ENCODE measurements at regions not wholly inside any gene's neighbourhood (a gene's known extent, or its start where the extent isn't known, plus 50 kb on each side); places are given as distances from the start of the nearest gene placed in this dataset.

DNA sequence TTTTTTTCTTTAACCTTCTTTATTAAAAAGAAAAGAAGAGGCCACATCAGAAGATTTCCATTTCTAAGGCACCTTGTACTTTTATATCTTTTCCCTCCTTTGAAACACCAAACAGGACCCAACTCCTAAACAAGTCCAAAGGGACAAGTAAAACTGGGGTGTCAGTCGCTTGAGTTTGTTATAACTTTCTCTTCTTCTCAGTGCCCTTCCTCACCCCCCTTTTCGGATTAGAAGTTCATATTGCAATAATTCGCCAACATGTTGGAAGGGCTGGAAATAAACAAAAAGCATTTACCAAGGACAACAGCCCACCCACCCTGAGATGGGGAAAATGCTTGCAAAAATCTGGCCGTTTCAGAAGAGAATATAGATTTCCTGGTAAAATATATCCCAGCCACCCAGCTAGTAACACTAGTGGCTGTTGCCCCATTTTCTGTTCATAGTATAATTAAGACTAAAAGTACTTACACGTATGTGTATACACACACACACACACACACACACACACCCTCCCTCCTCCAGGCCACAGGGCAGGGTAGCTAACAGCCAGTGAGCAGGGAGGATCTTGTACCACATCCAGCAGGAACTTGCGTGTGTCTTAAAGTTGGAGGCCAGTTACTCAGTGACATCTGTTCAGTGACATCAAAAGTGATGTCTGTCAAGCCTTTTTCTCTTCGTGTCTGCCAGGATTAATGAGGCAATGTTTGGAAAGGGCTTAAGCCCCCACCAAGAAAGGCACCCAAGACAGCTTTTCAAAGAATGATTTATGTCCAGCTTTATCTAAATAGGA lies 149.1 kb upstream of the KLF4 start:
- peak; percentile 46 for DNase-seq (ENCODE audit: extremely low read depth, low read depth)
- peak overlapping the region; percentile 42 for H3K4me3 ChIP-seq (replicated peaks; ENCODE audit: low read depth, low read length)
- TF ChIP-seq, protein P1, sequence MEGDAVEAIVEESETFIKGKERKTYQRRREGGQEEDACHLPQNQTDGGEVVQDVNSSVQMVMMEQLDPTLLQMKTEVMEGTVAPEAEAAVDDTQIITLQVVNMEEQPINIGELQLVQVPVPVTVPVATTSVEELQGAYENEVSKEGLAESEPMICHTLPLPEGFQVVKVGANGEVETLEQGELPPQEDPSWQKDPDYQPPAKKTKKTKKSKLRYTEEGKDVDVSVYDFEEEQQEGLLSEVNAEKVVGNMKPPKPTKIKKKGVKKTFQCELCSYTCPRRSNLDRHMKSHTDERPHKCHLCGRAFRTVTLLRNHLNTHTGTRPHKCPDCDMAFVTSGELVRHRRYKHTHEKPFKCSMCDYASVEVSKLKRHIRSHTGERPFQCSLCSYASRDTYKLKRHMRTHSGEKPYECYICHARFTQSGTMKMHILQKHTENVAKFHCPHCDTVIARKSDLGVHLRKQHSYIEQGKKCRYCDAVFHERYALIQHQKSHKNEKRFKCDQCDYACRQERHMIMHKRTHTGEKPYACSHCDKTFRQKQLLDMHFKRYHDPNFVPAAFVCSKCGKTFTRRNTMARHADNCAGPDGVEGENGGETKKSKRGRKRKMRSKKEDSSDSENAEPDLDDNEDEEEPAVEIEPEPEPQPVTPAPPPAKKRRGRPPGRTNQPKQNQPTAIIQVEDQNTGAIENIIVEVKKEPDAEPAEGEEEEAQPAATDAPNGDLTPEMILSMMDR (IDR thresholded peaks at IDR 0.05; ENCODE audit: low read depth, low read length, missing control alignments) = no peak

DNA sequence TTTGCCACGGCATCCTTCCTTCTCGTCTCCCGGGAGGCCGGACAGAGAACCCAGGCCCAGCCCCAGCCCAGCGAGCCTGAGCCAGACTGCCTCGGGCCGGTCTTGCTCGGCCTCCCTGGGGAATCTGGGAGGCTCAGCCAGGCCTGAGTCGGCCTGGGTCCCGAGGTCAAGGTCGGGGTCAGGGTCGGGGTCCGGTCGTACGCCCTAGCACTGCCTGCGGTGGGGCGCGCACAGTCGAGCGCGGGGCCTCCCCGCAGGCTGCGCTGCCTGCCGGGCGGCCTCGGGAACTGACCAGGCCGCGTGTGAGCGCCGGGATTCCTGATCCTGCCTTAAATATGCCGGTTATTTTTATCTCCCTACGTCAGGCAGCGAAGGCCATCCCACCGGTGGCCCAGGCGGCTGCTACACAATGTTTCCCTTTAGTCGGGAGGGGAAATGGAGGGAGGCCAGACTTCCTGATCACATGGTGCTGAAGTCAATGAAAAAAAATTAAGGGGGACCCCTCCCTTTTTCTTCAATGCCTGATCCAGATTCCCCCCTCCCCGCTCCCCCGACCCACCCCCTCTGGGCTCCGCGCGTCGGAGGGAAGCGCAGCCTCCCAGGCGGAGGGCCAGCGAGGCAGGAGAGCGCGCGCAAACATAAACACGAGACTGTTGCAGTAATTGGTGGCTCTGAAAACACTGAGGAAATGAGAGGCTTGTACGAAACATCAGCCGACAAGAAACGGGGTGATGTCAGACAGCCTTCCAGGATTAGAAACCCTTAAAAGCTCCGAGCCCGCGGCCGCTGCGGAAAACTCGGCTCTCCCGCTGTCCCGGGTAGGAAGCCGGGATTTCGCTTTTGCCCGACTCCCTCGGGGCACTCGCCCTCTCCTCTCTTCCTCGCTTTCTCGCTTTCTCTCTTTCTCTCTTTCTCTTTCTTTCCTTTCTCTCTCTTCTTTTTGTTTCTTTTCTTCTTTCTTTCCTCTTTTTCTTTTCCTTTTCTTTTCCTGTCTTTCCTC lies 148.2 kb upstream of the KLF4 start:
- H3K4me3 ChIP-seq (replicated peaks; ENCODE audit: low read depth, low read length) = peak overlapping the region; percentile 42
- TF ChIP-seq, protein P1 (IDR thresholded peaks at IDR 0.05; ENCODE audit: low read depth, low read length, missing control alignments) = peak; percentile 5
- DNase-seq (ENCODE audit: extremely low read depth, low read depth) = peak; percentile 66

DNA sequence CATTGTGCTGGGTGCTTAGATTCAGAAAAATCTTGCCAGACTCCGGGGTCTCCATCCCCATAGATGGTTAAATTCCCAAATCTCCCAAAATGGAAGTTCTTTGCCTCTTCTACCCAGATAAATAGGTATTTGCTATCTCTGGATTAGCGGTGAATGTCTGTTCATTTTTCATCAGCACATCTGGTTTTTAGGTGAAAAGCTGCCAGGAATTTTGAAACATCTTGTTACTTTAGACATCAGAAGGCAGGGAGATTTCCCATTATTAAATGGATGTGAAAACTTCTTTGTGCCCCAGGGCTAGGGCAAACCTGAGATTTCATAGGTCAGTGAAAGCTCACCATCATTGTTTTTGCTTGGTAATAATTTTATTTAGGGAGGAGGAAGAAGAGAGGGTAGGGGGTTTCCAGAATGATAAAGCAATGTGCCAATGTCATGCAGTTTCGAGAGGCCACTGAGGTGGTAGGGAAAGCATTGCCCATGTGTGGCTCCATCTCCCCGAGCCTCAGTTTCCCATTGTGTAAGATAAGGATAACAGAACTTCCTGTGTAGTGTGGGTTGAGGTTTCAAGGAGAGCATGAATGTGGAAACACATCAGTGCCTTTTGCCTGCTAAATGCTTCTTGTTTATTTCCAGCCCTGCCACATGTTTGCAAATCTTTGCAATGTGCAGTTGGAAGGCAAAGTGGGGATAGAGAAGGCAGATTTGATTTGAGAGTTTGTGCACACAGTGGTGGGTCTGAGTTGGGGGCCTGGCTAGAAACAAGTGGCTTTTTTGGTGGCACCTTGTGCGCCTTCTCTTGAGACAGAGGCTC lies 147.2 kb upstream of the KLF4 start:
- no peak for DNase-seq (ENCODE audit: extremely low read depth, low read depth)

DNA sequence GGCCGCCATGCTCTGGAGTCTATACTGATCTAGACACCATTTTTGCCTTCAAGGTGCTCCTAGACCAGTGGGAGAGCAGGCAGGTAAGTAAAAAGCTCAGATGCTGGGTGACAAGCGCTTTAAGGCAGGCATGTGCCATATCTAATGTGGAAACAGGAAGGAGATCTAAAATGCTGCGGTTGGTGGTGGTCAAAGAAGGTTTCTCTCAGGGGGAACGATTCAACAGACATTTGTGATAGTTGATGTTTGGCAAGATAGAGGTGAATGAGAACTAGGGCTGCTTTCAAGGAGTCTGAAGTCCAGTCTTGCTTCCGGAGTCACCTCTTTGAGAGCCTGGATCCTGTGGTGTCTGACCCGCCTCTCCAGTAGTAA lies 146.2 kb upstream of the KLF4 start:
- TF ChIP-seq, protein P1 (IDR thresholded peaks at IDR 0.05; ENCODE audit: low read depth, low read length, missing control alignments) = no peak
- no peak for DNase-seq (ENCODE audit: extremely low read depth, low read depth)
- H3K4me3 ChIP-seq (replicated peaks; ENCODE audit: low read depth, low read length) = no peak overlapping the region

More for the DNA sequence above, 147.2 kb upstream of the KLF4 start:
- TF ChIP-seq, protein P1 (IDR thresholded peaks at IDR 0.05; ENCODE audit: low read depth, low read length, missing control alignments) = no peak
- H3K4me3 ChIP-seq (replicated peaks; ENCODE audit: low read depth, low read length) = no peak overlapping the region

DNA sequence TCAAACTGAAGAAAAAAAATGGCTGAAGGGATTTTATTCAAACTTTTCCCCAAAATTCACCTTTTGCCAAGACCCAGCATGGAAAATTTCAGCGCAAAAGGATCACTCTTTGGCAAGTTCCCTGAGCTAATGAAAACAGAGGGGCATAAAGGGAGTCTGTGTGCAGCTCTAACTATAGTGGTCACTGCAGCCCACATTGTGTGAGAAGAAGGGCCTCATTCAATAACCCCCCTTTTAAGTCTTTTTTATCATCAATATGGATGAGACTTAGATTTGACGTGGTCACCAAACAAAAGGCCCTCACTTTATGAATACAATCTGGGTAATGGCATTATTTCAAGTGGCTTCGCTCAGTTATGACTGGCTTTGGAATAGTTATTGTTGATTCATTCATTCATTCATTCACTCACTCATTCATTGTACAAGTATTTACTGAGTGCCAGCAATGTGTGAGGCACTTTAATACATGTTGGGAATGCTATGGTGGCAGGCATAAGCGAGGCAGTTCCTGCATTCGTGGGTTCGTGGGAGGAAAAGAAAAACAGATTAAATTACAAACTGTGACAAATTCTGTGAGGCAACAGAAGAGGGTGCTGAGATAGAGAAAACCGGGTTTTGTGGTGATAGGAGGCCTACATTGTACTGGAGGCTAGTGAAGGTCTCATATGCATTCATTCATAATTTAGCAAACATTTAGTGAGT lies 145.7 kb upstream of the KLF4 start:
- TF ChIP-seq, protein P1 (IDR thresholded peaks at IDR 0.05; ENCODE audit: low read depth, low read length, missing control alignments) = no peak
- no peak overlapping the region for H3K4me3 ChIP-seq (replicated peaks; ENCODE audit: low read depth, low read length)
- DNase-seq (ENCODE audit: extremely low read depth, low read depth) = no peak

DNA sequence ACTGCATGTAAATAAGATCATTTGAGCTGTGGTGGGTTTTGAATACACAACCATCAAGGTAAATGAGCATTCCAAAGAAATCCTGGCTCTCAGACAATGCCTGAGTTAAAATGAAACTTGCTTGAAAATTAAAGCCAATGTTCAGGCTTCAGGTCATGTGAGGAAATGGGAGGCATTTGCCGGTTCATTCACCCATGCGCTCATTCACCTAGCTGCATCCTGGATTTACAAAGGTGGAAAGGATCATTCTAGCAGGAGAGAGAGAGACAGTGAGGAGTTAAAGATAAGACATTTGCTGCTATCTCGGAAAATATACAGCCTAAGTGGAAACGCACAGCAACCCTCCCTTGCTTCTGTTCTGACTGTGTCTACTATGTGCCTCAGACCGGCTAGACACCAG lies 143.8 kb upstream of the KLF4 start:
- DNase-seq (ENCODE audit: extremely low read depth, low read depth) = no peak
- no peak overlapping the region for H3K4me3 ChIP-seq (replicated peaks; ENCODE audit: low read depth, low read length)
- TF ChIP-seq, protein P1 (IDR thresholded peaks at IDR 0.05; ENCODE audit: low read depth, low read length, missing control alignments) = no peak

Measured in HFF-Myc (cell line).